GM21381 (cell line): ENCODE measurements at regions not wholly inside any gene's neighbourhood (a gene's known extent, or its start where the extent isn't known, plus 50 kb on each side); places are given as distances from the start of the nearest gene placed in this dataset.
"Not testable (repeated sequence)": the region's sequence is repeated elsewhere in the genome, so short reads cannot be mapped to it uniquely, and the experiment has no call there.

Experiments
- ATAC-seq: cut with Tn5 transposase; IDR thresholded peaks from one replicate; pipeline ENCODE4 v1.9.1; 2021; ENCODE audit warnings: mild to moderate bottlenecking, moderate library complexity; ENCODE audit not compliant: unreplicated experiment

- ATAC-seq = no peak
Measured at GRCh38 chr3:59372346-59372745, 322.5 kb upstream of the CFAP20DC start.

GRCh38 chr3:59368900-59369675, 319.3 kb upstream of the CFAP20DC start:
- ATAC-seq = no peak

GRCh38 chr3:59367150-59367549, 317.3 kb upstream of the CFAP20DC start:
- no peak for ATAC-seq

- ATAC-seq = no peak
Measured at GRCh38 chr3:59366218-59366617, 316.4 kb upstream of the CFAP20DC start.

GRCh38 chr3:59364496-59364895, 314.7 kb upstream of the CFAP20DC start:
- no peak for ATAC-seq

GRCh38 chr3:59360312-59360711, 310.5 kb upstream of the CFAP20DC start:
- ATAC-seq = not testable (repeated sequence)

- no peak for ATAC-seq
Measured at GRCh38 chr3:59341459-59341858, 291.6 kb upstream of the CFAP20DC start.

- ATAC-seq = no peak
Measured at GRCh38 chr3:59339818-59340217, 290.0 kb upstream of the CFAP20DC start.

- no peak for ATAC-seq
Measured at GRCh38 chr3:59338934-59339333, 289.1 kb upstream of the CFAP20DC start.

GRCh38 chr3:59335338-59335737, 285.5 kb upstream of the CFAP20DC start:
- no peak for ATAC-seq

- no peak for ATAC-seq
Measured at GRCh38 chr3:59334585-59334984, 284.8 kb upstream of the CFAP20DC start.

GRCh38 chr3:59327376-59327808, 277.6 kb upstream of the CFAP20DC start:
- ATAC-seq = no peak

- ATAC-seq = no peak
Measured at GRCh38 chr3:59326246-59327024, 276.6 kb upstream of the CFAP20DC start.

- no peak for ATAC-seq
Measured at GRCh38 chr3:59321881-59322540, 272.2 kb upstream of the CFAP20DC start.

GRCh38 chr3:59320080-59320479, 270.3 kb upstream of the CFAP20DC start:
- ATAC-seq = no peak

GRCh38 chr3:59319442-59319841, 269.6 kb upstream of the CFAP20DC start:
- ATAC-seq = no peak

GRCh38 chr3:59318881-59319280, 269.1 kb upstream of the CFAP20DC start:
- no peak for ATAC-seq

- ATAC-seq = no peak
Measured at GRCh38 chr3:59317386-59317785, 267.6 kb upstream of the CFAP20DC start.

- no peak for ATAC-seq
Measured at GRCh38 chr3:59316688-59317275, 267.0 kb upstream of the CFAP20DC start.

GRCh38 chr3:59313365-59313764, 263.5 kb upstream of the CFAP20DC start:
- peak; percentile 89 for ATAC-seq

GRCh38 chr3:59311231-59311630, 261.4 kb upstream of the CFAP20DC start:
- no peak for ATAC-seq
